ENCODE measurements at regions not wholly inside any gene's neighbourhood (a gene's known extent, or its start where the extent isn't known, plus 50 kb on each side); places are given as distances from the start of the nearest gene placed in this dataset.

GRCh38 chr15:66917904-66918448 is 147.4 kb upstream of the SMAD3 start:
- intact Hi-C loops (cut with micrococcal nuclease), result no loop called here
- H3K27ac ChIP-seq (ENCODE audit: low read depth, low read length), result no peak overlapping the region
- TF ChIP-seq ZBTB33 (IDR thresholded peaks at IDR 0.05; ENCODE audit: extremely low read depth, insufficient replicate concordance, low read length), result no peak
- no peak for TF ChIP-seq EZH2phosphoT487 (IDR thresholded peaks at IDR 0.05; ENCODE audit: borderline replicate concordance)
- no peak for TF ChIP-seq SP1 (IDR thresholded peaks at IDR 0.05; ENCODE audit: low read depth)
- no peak for TF ChIP-seq ZNF274 (IDR thresholded peaks at IDR 0.05; ENCODE audit: low read depth, low read length)
- TF ChIP-seq TCF7L2 (IDR thresholded peaks at IDR 0.05; ENCODE audit: borderline replicate concordance, extremely low read depth, insufficient read depth, insufficient read length), result no peak
- TF ChIP-seq MAX (IDR thresholded peaks at IDR 0.05), result no peak
- TF ChIP-seq POLR2AphosphoS5 (IDR thresholded peaks at IDR 0.05; ENCODE audit: low read depth, low read length), result no peak
- TF ChIP-seq CEBPB (IDR thresholded peaks at IDR 0.05; ENCODE audit: low read depth), result no peak
- TF ChIP-seq YY1 (IDR thresholded peaks at IDR 0.05; ENCODE audit: extremely low read depth, insufficient replicate concordance, low read depth, low read length), result no peak

More at GRCh38 chr15:66917904-66918448, 147.4 kb upstream of the SMAD3 start:
- H3K4me2 ChIP-seq (ENCODE audit: low read length), result no peak overlapping the region
- ChIA-PET CTCF (no interaction called here), RAD21 (ENCODE audit: low non-redundant PET in 1 of 2, low total read pairs in 2 of 2, uncharacterized antibody in 2 of 2, unreplicated experiment in 2 of 2) (no interaction called here), POLR2A (no interaction called here)
- no peaks in the 10 kb centered on the region for H3K9me2 ChIP-seq (ENCODE audit: insufficient read depth)
- BruUV-seq (replicated peaks), result no TSS peak
- peaks cover 6 to 7% of the 10 kb centered on the region in 2 experiments; a peak in 1 of 4 replicates for H3K9me3 ChIP-seq (ENCODE audit: control insufficient read depth in 1 of 2, insufficient read depth in 1 of 2, low read depth in 1 of 2, low read length in 2 of 2)
- H3K4me1 ChIP-seq (ENCODE audit: control insufficient read depth in 1 of 2, insufficient read depth in 2 of 2, low read length in 2 of 2), result peaks cover 0 to 3% of the 10 kb centered on the region in 2 experiments; a peak in 2 of 4 replicates
- H4K20me1 ChIP-seq (ENCODE audit: insufficient read depth), result no peaks in the 10 kb centered on the region
- no peak overlapping the region for H2AFZ ChIP-seq (ENCODE audit: low read depth, low read length, poor library complexity, severe bottlenecking)
- no peak overlapping the region for H3K4me3 ChIP-seq (replicated peaks in 1 of 2; ENCODE audit: low read depth in 1 of 2, low read length in 2 of 2)
- no peaks in the 10 kb centered on the region for H3K36me3 ChIP-seq (ENCODE audit: control insufficient read depth in 1 of 2, insufficient read depth in 2 of 2, low read length in 2 of 2)
- no peaks in the 10 kb centered on the region for H3K79me2 ChIP-seq (ENCODE audit: insufficient read depth, low read length)
- no peaks in the 10 kb centered on the region for H3K27me3 ChIP-seq (ENCODE audit: insufficient read depth, low read length)
- ATAC-seq, result no peak
- H3K9ac ChIP-seq (ENCODE audit: low read length), result no peak overlapping the region
- DNase-seq (ENCODE audit: low read depth, low spot score), result no peak
